Vagina (tissue), 2 donors: ENCODE measurements at regions not wholly inside any gene's neighbourhood (a gene's known extent, or its start where the extent isn't known, plus 50 kb on each side); places are given as distances from the start of the nearest gene placed in this dataset.

ENCODE experiments used
- DNase-seq, 2 donors: peaks; one replicate each; pipeline ENCODE4 v3.0.0-alpha.2; 2017; ENCODE audit errors: extremely low spot score in 2 of 2
- H3K27ac ChIP-seq: fragments of 200-600 bp; sonication (generic); one replicate; pipeline ENCODE4 v1.5.1; 2019
- H3K27me3 ChIP-seq: fragments of 200-600 bp; sonication (generic); one replicate; pipeline ENCODE4 v1.5.1; 2019
- H3K36me3 ChIP-seq, 2 donors: fragments of 200-600 bp; sonication (generic); one replicate each; pipeline ENCODE4 v1.5.1; 2017 to 2019
- H3K4me1 ChIP-seq: fragments of 200-600 bp; sonication (generic); one replicate; pipeline ENCODE4 v1.5.1; 2019
- H3K4me3 ChIP-seq, 2 donors: fragments of 200-600 bp; sonication (generic); 1 replicate in 1 of 2; 2 replicates in 1 of 2; pipeline ENCODE4 v1.5.1; 2016 to 2019
- H3K9me3 ChIP-seq: fragments of 200-600 bp; sonication (generic); one replicate; pipeline ENCODE4 v1.5.1; 2019
- CTCF ChIP-seq, 3 experiments: fragments of 450-650 bp in 2 of 3; fragments of 200-600 bp in 1 of 3; sonication (generic) in 1 of 3; IDR thresholded peaks; one replicate each; pipeline ENCODE4 v1.5.1; 2017 to 2019; ENCODE audit warnings: antibody characterized with exemption in 3 of 3, mild to moderate bottlenecking in 2 of 3, moderate library complexity in 2 of 3
- POLR2A ChIP-seq, 2 donors: fragments of 450-650 bp; IDR thresholded peaks; one replicate each; pipeline ENCODE4 v1.6.1; 2017; ENCODE audit warnings: antibody characterized with exemption in 2 of 2, mild to moderate bottlenecking in 2 of 2, moderate library complexity in 2 of 2
- POLR2AphosphoS5 ChIP-seq, 2 donors: sonication (generic); formaldehyde crosslinking; IDR thresholded peaks; one replicate each; pipeline ENCODE4 v1.9.0; 2017; ENCODE audit warnings: antibody characterized with exemption in 2 of 2, mild to moderate bottlenecking in 2 of 2, low read depth in 1 of 2; ENCODE audit not compliant: insufficient read depth in 1 of 2
- intact Hi-C: fragments of 100-400 bp; cut with DNase I; formaldehyde crosslinking; loops from one replicate; pipeline ENCODE4 v1.15.1; 2023

- H3K4me1 ChIP-seq = no peaks in the 10 kb centered on the region
- H3K9me3 ChIP-seq = no peaks in the 10 kb centered on the region
- no peak for TF ChIP-seq POLR2AphosphoS5 (IDR thresholded peaks at IDR 0.05; ENCODE audit: insufficient read depth in 1 of 2, low read depth in 1 of 2)
- H3K27me3 ChIP-seq = no peaks in the 10 kb centered on the region
- intact Hi-C loops = no loop called here
- no peak for DNase-seq
- no peaks in the 10 kb centered on the region for H3K36me3 ChIP-seq
- H3K27ac ChIP-seq = no peak overlapping the region
- no peak overlapping the region for H3K4me3 ChIP-seq
Observed at GRCh38 chr3:110343945-110344344, 727.7 kb upstream of the NECTIN3 start.

- no peak for DNase-seq
Observed at GRCh38 chr3:110344487-110344886, 727.1 kb upstream of the NECTIN3 start.

DNA sequence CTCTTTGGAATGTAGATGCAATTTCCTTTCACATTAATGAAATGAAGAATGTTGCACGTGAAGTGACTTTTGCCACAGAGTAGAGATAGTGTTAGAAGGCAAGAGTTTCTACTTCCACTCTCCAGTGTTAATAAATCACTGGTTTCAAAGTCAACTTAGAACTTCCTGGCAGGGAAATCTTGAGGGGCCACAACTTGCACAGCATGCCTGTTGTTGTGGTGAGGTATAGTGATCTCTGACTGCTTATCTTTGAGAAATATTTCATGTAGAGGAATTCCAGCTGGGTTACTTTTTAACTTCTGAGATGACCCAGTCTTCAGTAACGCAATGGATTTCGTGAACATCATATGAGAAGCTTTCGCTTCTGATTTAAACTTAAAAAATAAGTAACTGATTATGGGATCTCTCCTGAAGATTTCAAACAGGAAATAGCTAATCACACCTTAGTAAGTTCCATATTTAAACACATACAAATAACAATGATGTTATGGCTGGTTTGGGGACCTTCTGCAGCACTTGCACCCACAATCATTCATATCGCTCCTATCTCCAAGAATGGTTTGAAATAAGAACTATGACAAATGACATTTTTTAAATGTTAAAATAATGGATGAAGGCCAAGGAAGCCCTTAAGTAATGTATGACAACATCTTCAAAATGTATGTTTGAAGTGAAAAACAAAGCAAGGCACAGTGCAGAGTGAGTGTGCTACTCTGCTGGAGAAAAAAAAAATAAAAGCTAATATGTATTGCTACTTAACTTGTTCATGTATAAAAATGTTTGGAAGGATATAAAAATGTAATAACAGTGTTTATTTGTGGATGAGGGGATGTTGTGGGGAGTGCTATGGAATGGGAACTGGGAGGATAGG lies 726.5 kb upstream of the NECTIN3 start:
- no peak overlapping the region for H3K4me3 ChIP-seq
- no peak for TF ChIP-seq POLR2AphosphoS5 (IDR thresholded peaks at IDR 0.05; ENCODE audit: insufficient read depth in 1 of 2, low read depth in 1 of 2)
- no peak for TF ChIP-seq POLR2A (IDR thresholded peaks at IDR 0.05)
- no peak for TF ChIP-seq CTCF (IDR thresholded peaks at IDR 0.05)
- H3K9me3 ChIP-seq = no peaks in the 10 kb centered on the region
- H3K4me1 ChIP-seq = no peaks in the 10 kb centered on the region
- H3K36me3 ChIP-seq = no peaks in the 10 kb centered on the region
- no peaks in the 10 kb centered on the region for H3K27me3 ChIP-seq
- DNase-seq = no peak
- H3K27ac ChIP-seq = no peak overlapping the region
- intact Hi-C loops = no loop called here

More at GRCh38 chr3:110344487-110344886, 727.1 kb upstream of the NECTIN3 start:
- Histone ChIP-seq H3K27ac (no peak overlapping the region), H3K4me1 (no peaks in the 10 kb centered on the region), H3K9me3 (no peaks in the 10 kb centered on the region), H3K27me3 (no peaks in the 10 kb centered on the region), H3K4me3 (no peak overlapping the region), H3K36me3 (no peaks in the 10 kb centered on the region)
- no peak for TF ChIP-seq CTCF (IDR thresholded peaks at IDR 0.05)
- TF ChIP-seq POLR2AphosphoS5 (IDR thresholded peaks at IDR 0.05; ENCODE audit: insufficient read depth in 1 of 2, low read depth in 1 of 2) = no peak
- intact Hi-C loops = no loop called here

GRCh38 chr3:110349295-110349694 lies 722.3 kb upstream of the NECTIN3 start:
- Histone ChIP-seq H3K4me3 (no peak overlapping the region), H3K27ac (no peak overlapping the region), H3K4me1 (no peaks in the 10 kb centered on the region), H3K27me3 (no peaks in the 10 kb centered on the region), H3K9me3 (no peaks in the 10 kb centered on the region), H3K36me3 (no peaks in the 10 kb centered on the region)
- DNase-seq = no peak
- TF ChIP-seq POLR2A (IDR thresholded peaks at IDR 0.05) (no peak), CTCF (IDR thresholded peaks at IDR 0.05) (no peak), POLR2AphosphoS5 (IDR thresholded peaks at IDR 0.05; ENCODE audit: insufficient read depth in 1 of 2, low read depth in 1 of 2) (no peak)
- intact Hi-C loops = no loop called here

- no peak for DNase-seq
- H3K27ac ChIP-seq = no peak overlapping the region
- no peaks in the 10 kb centered on the region for H3K4me1 ChIP-seq
- no peaks in the 10 kb centered on the region for H3K27me3 ChIP-seq
- TF ChIP-seq CTCF (IDR thresholded peaks at IDR 0.05) (no peak), POLR2A (IDR thresholded peaks at IDR 0.05) (no peak), POLR2AphosphoS5 (IDR thresholded peaks at IDR 0.05; ENCODE audit: insufficient read depth in 1 of 2, low read depth in 1 of 2) (no peak)
- H3K36me3 ChIP-seq = no peaks in the 10 kb centered on the region
- no peak overlapping the region for H3K4me3 ChIP-seq
- intact Hi-C loops = no loop called here
- H3K9me3 ChIP-seq = no peaks in the 10 kb centered on the region
Observed at GRCh38 chr3:110352841-110353604, 718.6 kb upstream of the NECTIN3 start.
